H1 (cell line): ENCODE measurements at regions not wholly inside any gene's neighbourhood (a gene's known extent, or its start where the extent isn't known, plus 50 kb on each side); places are given as distances from the start of the nearest gene placed in this dataset.

Experiments used
- CTCF ChIA-PET: fragments of 300-600 bp; sonication (Branson Sonifier 250); formaldehyde crosslinking; loops from one replicate; lab custom pipeline; 2021; ENCODE audit not compliant: partially characterized antibody; lab: Charles Lee
- POLR2A ChIA-PET: fragments of 300-600 bp; sonication (Branson Sonifier 250); formaldehyde crosslinking; loops from one replicate; lab custom pipeline; 2021; ENCODE audit warnings: inconsistent platforms; ENCODE audit not compliant: partially characterized antibody; lab: Charles Lee
- DNase-seq, 2 experiments: peaks; one replicate each; pipeline versions ENCODE4 v3.0.0 to v3.0.0-alpha.2; 2010 to 2022; ENCODE audit warnings: low spot score in 2 of 2, low read depth in 1 of 2, mixed read lengths in 1 of 2
- FAIRE-seq: peaks from 2 replicates; lab custom pipeline; 2011; peaks lifted over from hg19 to GRCh38; lab: Jason Lieb, UNC
- H2AFZ ChIP-seq: 2 replicates; pipeline ENCODE4 v1.8.1; 2012; ENCODE audit warnings: low read length, inconsistent platforms
- H2AK5ac ChIP-seq: 2 replicates; pipeline ENCODE4 v1.6.1; 2013; ENCODE audit warnings: low read depth, low read length
- H2BK120ac ChIP-seq: replicated peaks from 2 replicates; pipeline ENCODE3; 2013; ENCODE audit warnings: low read depth, low read length, inconsistent platforms
- H2BK12ac ChIP-seq: 2 replicates; pipeline ENCODE4 v1.6.1; 2013; ENCODE audit warnings: low read depth, low read length
- H2BK15ac ChIP-seq: 2 replicates; pipeline ENCODE4 v1.6.1; 2013; ENCODE audit warnings: low read length
- H2BK20ac ChIP-seq: 2 replicates; pipeline ENCODE4 v1.6.1; 2013; ENCODE audit warnings: low read length
- H2BK5ac ChIP-seq: 2 replicates; pipeline ENCODE4 v1.6.1; 2013; ENCODE audit warnings: low read depth, low read length
- H3K14ac ChIP-seq: 2 replicates; pipeline ENCODE4 v1.6.1; 2013; ENCODE audit warnings: inconsistent platforms; ENCODE audit not compliant: insufficient read length
- H3K18ac ChIP-seq: 2 replicates; pipeline ENCODE4 v1.6.1; 2013; ENCODE audit warnings: low read length; ENCODE audit errors: extremely low read depth
- H3K23ac ChIP-seq: 2 replicates; pipeline ENCODE4 v1.6.1; 2013; ENCODE audit warnings: inconsistent platforms; ENCODE audit not compliant: insufficient read length
- H3K23me2 ChIP-seq: 2 replicates; pipeline ENCODE4 v1.6.1; 2013; ENCODE audit warnings: low read depth, low read length
- H3K27ac ChIP-seq: 2 replicates; pipeline ENCODE4 v1.6.1; 2011; ENCODE audit warnings: low read depth, low read length, inconsistent platforms
- H3K27me3 ChIP-seq, 4 experiments: replicated peaks in 1 of 4; 1 replicate in 1 of 4; 2 replicates in 3 of 4; pipeline versions ENCODE4 v1.6.1 to v1.8.1; 2011 to 2013; ENCODE audit warnings: low read length in 3 of 4, mild to moderate bottlenecking in 3 of 4, inconsistent platforms in 2 of 4, mixed read lengths in 2 of 4, moderate library complexity in 1 of 4; ENCODE audit not compliant: control insufficient read depth in 3 of 4, insufficient read depth in 3 of 4; ENCODE audit errors: extremely low read depth in 1 of 4
- H3K36me3 ChIP-seq, 4 experiments: 2 replicates each; pipeline versions ENCODE4 v1.6.1 to v1.8.1; 2011 to 2013; ENCODE audit warnings: mild to moderate bottlenecking in 4 of 4, low read length in 3 of 4, moderate library complexity in 2 of 4, control low read depth in 1 of 4, inconsistent platforms in 1 of 4; ENCODE audit not compliant: insufficient read depth in 4 of 4, control insufficient read depth in 2 of 4
- H3K4ac ChIP-seq: replicated peaks from 2 replicates; pipeline ENCODE3; 2013; ENCODE audit warnings: low read length, low read depth, mixed read lengths, inconsistent platforms; ENCODE audit not compliant: insufficient read length
- H3K4me1 ChIP-seq, 4 experiments: replicated peaks in 1 of 4; 1 replicate in 1 of 4; 2 replicates in 3 of 4; pipeline versions ENCODE4 v1.6.1 to v1.8.1; 2011 to 2013; ENCODE audit warnings: low read length in 3 of 4, inconsistent platforms in 2 of 4, mixed read lengths in 1 of 4; ENCODE audit not compliant: insufficient read depth in 4 of 4, control insufficient read depth in 3 of 4
- H3K4me2 ChIP-seq, 2 experiments: 2 replicates each; pipeline versions ENCODE4 v1.6.1 to v1.8.1; 2011 to 2013; ENCODE audit warnings: low read depth in 2 of 2, low read length in 2 of 2, control low read depth in 1 of 2, inconsistent platforms in 1 of 2, mild to moderate bottlenecking in 1 of 2; ENCODE audit not compliant: insufficient read depth in 1 of 2
- H3K4me3 ChIP-seq, 4 experiments: fragments of 200-600, 300-600 bp in 1 of 4; sonication (generic), shearing (Covaris generic), sonication (Bioruptor Twin) in 1 of 4; 2 replicates each; pipeline versions ENCODE4 v1.5.1 to v1.8.1; 2011 to 2016; ENCODE audit warnings: low read length in 4 of 4, low read depth in 3 of 4, control low read depth in 2 of 4, inconsistent platforms in 2 of 4, mild to moderate bottlenecking in 2 of 4, mixed read lengths in 1 of 4, moderate library complexity in 1 of 4; ENCODE audit not compliant: insufficient read depth in 2 of 4; ENCODE audit errors: extremely low read depth in 1 of 4
- H3K56ac ChIP-seq: replicated peaks from 2 replicates; pipeline ENCODE3; 2013; ENCODE audit warnings: low read depth, mild to moderate bottlenecking, mixed read lengths, low read length, inconsistent platforms; ENCODE audit not compliant: insufficient read length
- H3K79me1 ChIP-seq: 2 replicates; pipeline ENCODE4 v1.6.1; 2013; ENCODE audit warnings: low read depth, low read length, control low read depth
- H3K79me2 ChIP-seq, 2 experiments: 2 replicates each; pipeline versions ENCODE4 v1.6.1 to v1.8.1; 2012 to 2013; ENCODE audit warnings: low read length in 2 of 2, mild to moderate bottlenecking in 2 of 2, inconsistent platforms in 1 of 2; ENCODE audit not compliant: insufficient read depth in 2 of 2, control insufficient read depth in 1 of 2
- H3K9ac ChIP-seq, 4 experiments: replicated peaks in 1 of 4; 1 replicate in 1 of 4; 2 replicates in 3 of 4; pipeline versions ENCODE4 v1.6.1 to v1.8.1; 2011 to 2013; ENCODE audit warnings: low read depth in 3 of 4, low read length in 3 of 4, control low read depth in 2 of 4, mild to moderate bottlenecking in 2 of 4, moderate library complexity in 2 of 4, inconsistent platforms in 1 of 4; ENCODE audit errors: extremely low read depth in 1 of 4
- H3K9me3 ChIP-seq, 2 experiments: 2 replicates each; pipeline versions ENCODE4 v1.6.1 to v1.8.1; 2012 to 2013; ENCODE audit warnings: mild to moderate bottlenecking in 2 of 2, moderate library complexity in 2 of 2, control low read depth in 1 of 2, inconsistent platforms in 1 of 2, low read depth in 1 of 2, low read length in 1 of 2, mixed read lengths in 1 of 2; ENCODE audit not compliant: insufficient read depth in 2 of 2
- H4K20me1 ChIP-seq, 2 experiments: replicated peaks in 1 of 2; 2 replicates each; pipeline versions ENCODE3 to v1.8.1; 2011 to 2013; ENCODE audit warnings: inconsistent platforms in 2 of 2, low read length in 2 of 2, mild to moderate bottlenecking in 1 of 2; ENCODE audit not compliant: insufficient read depth in 2 of 2, control insufficient read depth in 1 of 2
- H4K5ac ChIP-seq: 2 replicates; pipeline ENCODE4 v1.6.1; 2013; ENCODE audit warnings: low read length, low read depth, mixed read lengths, inconsistent platforms; ENCODE audit not compliant: insufficient read length
- H4K8ac ChIP-seq: 2 replicates; pipeline ENCODE4 v1.8.0; 2013; ENCODE audit warnings: mild to moderate bottlenecking, moderate library complexity, low read length, inconsistent platforms; ENCODE audit not compliant: insufficient read depth; ENCODE audit errors: extremely low read depth
- H4K91ac ChIP-seq: replicated peaks from 2 replicates; pipeline ENCODE3; 2013; ENCODE audit warnings: low read length, mixed read lengths, inconsistent platforms; ENCODE audit not compliant: insufficient read length
- POLR2AphosphoS5 ChIP-seq: IDR thresholded peaks from 2 replicates; pipeline ENCODE4 v1.6.1; 2011; ENCODE audit warnings: low read depth, low read length
- WGBS, 2 experiments: shearing (Covaris generic) in 1 of 2; methylation state at CpG; one replicate each; pipeline versions ENCODE4 v1.1.6 to v1.1.7; 2013 to 2015; ENCODE audit warnings: low lambda C conversion rate in 2 of 2, mixed read lengths in 2 of 2, inconsistent platforms in 1 of 2, low coverage in 1 of 2, missing lambda C conversion rate in 1 of 2; ENCODE audit not compliant: insufficient replicate concordance in 2 of 2, insufficient coverage in 1 of 2, insufficient read length in 1 of 2; ENCODE audit errors: extremely low coverage in 1 of 2, missing lambda C conversion rate in 1 of 2; 5-methylcytosine and 5-hydroxymethylcytosine counted together
- TF ChIP-seq, protein P1 (sequence below): IDR thresholded peaks from 2 replicates; pipeline ENCODE4 v1.6.1; 2011; ENCODE audit warnings: low read depth, mild to moderate bottlenecking, low read length; ENCODE audit not compliant: insufficient read depth

DNA sequence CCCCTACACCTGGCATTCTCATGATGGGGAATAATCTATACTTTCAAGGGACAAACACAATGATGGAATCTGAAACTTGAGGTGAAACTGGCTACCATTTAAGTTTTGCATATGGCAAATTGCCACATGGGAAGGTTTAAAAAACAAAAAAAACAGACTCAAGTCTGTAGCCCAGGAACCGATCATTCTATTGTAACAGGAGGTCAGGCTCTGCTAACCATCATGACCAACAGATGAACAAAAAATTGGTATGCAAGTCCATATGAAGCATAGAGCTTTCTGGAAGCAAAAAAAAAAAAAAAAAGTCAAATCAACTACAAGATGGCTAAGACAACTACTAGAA is 594.3 kb upstream of the DIPK2B start:
- peaks cover 3 to 15% of the 10 kb centered on the region in 2 experiments for H4K20me1 ChIP-seq
- no peak overlapping the region for H4K5ac ChIP-seq
- H3K27me3 ChIP-seq: no peaks in the 10 kb centered on the region
- H2BK15ac ChIP-seq: no peak overlapping the region
- H2AFZ ChIP-seq: no peak overlapping the region
- no peaks in the 10 kb centered on the region; the same call in 1 of the 2 replicates for H3K79me1 ChIP-seq
- no peak for TF ChIP-seq POLR2AphosphoS5
- TF ChIP-seq, protein P1, sequence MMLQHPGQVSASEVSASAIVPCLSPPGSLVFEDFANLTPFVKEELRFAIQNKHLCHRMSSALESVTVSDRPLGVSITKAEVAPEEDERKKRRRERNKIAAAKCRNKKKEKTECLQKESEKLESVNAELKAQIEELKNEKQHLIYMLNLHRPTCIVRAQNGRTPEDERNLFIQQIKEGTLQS: no peak
- H3K36me3 ChIP-seq: peaks cover 0 to 34% (median 1%) of the 10 kb centered on the region in 4 experiments; a peak in 5 of 8 replicates
- H2BK20ac ChIP-seq: no peak overlapping the region
- no peaks in the 10 kb centered on the region for H3K9me3 ChIP-seq
- peaks cover 0 to 16% (median under 1%) of the 10 kb centered on the region in 4 experiments; a peak in 3 of 7 replicates for H3K4me1 ChIP-seq
- H2BK12ac ChIP-seq: no peak overlapping the region
- no peak overlapping the region for H3K18ac ChIP-seq
- no peak overlapping the region for H2BK120ac ChIP-seq
- no peak overlapping the region for H3K27ac ChIP-seq
- H3K4me2 ChIP-seq: no peak overlapping the region
- DNase-seq (no peak), FAIRE-seq (no peak)
- H3K23ac ChIP-seq: no peak overlapping the region
- POLR2A ChIA-PET: no interaction called here
- H2AK5ac ChIP-seq: no peak overlapping the region
- no peaks in the 10 kb centered on the region for H3K23me2 ChIP-seq
- H3K4ac ChIP-seq: no peak overlapping the region
- no peak overlapping the region for H3K14ac ChIP-seq
- H3K56ac ChIP-seq: no peak overlapping the region
- H3K4me3 ChIP-seq: no peak overlapping the region
- H4K91ac ChIP-seq: no peak overlapping the region
- H2BK5ac ChIP-seq: no peak overlapping the region
- H4K8ac ChIP-seq: no peak overlapping the region
- CTCF ChIA-PET: interaction anchor here (0.5 kb wide), 1 partner anchor 996 kb away, joined by 3 read pairs; no protein-coding TSS in a partner anchor
- peaks cover 0 to 98% of the 10 kb centered on the region in 2 experiments; a peak in 3 of 4 replicates for H3K79me2 ChIP-seq
- WGBS, 2 experiments: 100% methylated on average over 1 of the region's 1 CpG; no CpG with 5 or more reads in 1 of the 2 experiments
- H3K9ac ChIP-seq: no peak overlapping the region
